VCaP (cell line): ENCODE measurements at regions not wholly inside any gene's neighbourhood (a gene's known extent, or its start where the extent isn't known, plus 50 kb on each side); places are given as distances from the start of the nearest gene placed in this dataset.

Experiments used
- H3K27ac ChIP-seq: fragments of 450-650 bp; 2 replicates; pipeline ENCODE4 v1.5.1; 2017
- TF ChIP-seq, protein P1 (sequence below): fragments of 450-650 bp; conservative IDR thresholded peaks from 2 replicates; pipeline ENCODE4 v1.5.1; 2017; ENCODE audit warnings: mild to moderate bottlenecking, moderate library complexity

DNA sequence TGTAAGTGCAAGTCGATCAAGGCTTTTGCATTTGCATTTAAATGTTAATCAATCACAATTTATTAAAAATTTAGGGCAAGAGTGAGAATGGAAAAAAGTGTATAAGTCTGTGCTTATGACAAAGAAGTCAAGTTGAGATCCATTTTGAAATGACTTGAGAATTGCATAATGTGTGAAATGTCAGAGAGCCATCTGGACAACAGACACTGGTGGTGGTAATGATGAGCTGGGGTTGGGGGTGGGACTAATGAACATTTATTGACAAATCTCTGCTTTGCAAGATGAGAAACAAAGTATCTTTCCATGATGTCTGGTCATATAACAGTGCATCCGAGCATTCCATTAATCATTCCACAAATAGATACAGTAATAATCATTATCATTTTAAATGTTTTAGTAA is 89.4 kb upstream of the ZBTB20 start:
- TF ChIP-seq, protein P1, sequence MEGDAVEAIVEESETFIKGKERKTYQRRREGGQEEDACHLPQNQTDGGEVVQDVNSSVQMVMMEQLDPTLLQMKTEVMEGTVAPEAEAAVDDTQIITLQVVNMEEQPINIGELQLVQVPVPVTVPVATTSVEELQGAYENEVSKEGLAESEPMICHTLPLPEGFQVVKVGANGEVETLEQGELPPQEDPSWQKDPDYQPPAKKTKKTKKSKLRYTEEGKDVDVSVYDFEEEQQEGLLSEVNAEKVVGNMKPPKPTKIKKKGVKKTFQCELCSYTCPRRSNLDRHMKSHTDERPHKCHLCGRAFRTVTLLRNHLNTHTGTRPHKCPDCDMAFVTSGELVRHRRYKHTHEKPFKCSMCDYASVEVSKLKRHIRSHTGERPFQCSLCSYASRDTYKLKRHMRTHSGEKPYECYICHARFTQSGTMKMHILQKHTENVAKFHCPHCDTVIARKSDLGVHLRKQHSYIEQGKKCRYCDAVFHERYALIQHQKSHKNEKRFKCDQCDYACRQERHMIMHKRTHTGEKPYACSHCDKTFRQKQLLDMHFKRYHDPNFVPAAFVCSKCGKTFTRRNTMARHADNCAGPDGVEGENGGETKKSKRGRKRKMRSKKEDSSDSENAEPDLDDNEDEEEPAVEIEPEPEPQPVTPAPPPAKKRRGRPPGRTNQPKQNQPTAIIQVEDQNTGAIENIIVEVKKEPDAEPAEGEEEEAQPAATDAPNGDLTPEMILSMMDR, result no peak
- no peak overlapping the region for H3K27ac ChIP-seq

DNA sequence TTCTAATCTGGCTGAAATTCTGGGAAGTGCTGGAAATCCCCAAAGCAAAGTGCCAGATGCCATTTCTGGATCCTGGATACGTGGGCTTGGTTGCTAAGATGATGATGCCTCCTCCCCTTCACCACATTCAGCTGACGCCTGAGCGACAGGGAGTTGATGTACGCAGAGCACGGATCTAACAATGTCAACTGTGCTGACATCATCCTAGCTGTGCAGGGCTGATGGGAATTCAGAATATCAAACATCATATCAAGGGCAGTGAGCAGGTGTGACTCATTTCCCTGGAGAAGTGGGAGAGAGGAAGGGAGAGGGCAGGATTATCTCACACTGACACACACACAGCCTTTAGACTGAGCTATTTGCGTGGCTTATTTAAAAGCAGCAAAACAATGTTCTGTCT is 92.6 kb upstream of the ZBTB20 start:
- TF ChIP-seq, protein P1, result no peak
- H3K27ac ChIP-seq, result no peak overlapping the region

DNA sequence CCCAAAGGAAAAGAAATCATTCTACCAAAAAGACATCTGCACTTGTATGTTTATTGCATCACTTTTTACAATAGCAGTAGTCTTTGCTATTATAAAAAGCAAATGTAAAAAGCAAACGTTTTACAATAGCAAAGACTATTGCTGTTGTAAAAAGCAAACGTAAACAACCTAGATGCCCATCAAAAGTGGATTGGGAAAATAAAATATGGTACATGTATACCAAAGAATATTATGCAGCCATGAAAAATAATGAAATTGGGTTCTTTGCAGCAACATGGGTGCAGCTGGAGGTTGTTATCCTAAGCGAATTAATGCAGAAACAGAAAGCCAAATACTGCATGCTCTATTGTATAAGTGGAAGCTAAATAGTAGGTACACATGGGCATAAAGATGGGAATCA is 97.3 kb upstream of the ZBTB20 start:
- no peak overlapping the region for H3K27ac ChIP-seq
- TF ChIP-seq, protein P1, result no peak

DNA sequence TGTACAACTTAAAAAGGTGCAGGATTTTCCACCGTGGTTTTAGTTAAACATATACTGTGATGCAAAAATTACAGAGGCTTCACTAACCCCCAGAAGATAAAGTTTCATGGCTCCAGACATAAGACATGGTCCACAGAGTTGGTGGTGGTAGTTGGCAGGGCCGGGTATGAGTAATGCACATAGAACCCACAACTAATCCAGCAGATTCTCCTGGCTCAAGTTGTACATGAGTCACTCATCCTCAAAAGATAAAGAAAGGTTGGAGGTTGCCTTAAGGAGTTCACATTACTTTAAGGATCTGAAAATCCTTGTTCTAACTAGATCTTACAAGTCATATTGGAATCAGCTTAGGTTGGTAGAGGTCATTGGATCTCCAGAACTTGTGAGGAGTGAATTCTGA is 98.3 kb upstream of the ZBTB20 start:
- H3K27ac ChIP-seq, result no peak overlapping the region
- TF ChIP-seq, protein P1, result no peak

DNA sequence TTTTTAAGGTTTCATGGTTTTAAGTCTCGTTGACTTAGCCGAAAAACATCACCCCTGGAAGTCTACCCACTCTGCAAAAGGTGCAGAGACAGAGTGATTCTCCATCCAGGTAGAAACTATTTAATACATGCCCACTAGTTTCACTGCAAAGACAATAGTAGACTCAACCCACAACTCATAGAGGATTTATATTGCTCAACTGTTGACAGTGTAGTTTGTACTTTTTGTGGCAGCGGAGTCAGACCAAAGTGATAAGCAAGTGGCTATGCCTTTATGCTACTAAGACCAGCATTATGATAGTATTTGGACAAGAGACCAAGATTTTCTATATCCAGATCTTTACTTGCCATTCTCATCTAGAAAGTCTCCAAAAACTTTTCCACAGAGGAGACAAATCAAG is 98.8 kb upstream of the ZBTB20 start:
- TF ChIP-seq, protein P1, result no peak
- no peak overlapping the region for H3K27ac ChIP-seq

DNA sequence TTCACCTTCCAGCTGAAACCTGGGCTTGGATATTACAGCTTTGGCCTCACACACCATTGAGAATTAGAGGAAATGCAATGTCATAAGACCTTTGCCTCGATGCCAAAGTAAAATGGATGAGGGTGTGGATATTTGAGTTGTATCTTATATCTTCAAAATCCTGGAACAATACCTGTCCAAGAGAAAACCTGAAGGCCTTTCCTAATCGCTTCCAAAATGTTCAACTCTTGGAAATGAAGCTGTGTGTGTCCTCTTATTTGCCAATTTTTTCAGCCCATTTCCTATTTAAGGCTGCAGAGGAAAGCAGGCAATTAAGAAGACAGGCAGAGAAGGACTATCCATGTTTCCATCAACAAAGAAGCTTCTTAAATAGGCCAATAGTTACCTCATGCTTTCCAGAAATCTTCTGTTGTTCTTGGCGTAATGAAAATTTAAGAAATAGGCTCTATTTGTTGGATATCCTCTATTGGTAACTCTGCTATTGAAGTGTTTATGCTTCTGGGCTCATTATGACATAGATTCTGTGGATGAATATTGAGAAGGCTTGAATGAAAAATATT is 99.5 kb upstream of the ZBTB20 start:
- H3K27ac ChIP-seq, result no peak overlapping the region
- TF ChIP-seq, protein P1, result no peak

DNA sequence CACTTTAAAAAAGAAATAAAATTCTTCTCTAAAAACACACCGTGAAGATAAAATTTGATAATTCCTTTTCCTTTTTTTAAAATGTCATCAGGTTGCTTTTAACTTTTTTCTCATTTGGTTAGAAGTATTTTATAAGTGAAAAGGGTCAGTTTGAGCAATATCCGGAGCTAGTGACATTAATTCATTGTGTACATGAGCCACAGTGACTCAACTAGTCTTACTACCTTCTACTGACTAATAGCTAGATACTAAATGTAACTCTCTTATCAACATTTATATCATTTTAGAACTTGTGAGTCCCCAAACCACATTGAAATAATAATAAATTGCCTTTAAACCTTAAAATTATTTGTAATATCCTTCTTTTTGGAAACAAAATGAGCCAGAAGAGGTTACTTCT is 101.2 kb upstream of the ZBTB20 start:
- TF ChIP-seq, protein P1, result no peak
- H3K27ac ChIP-seq, result no peak overlapping the region
